Frontal cortex (tissue), 3 donors: ENCODE measurements at regions not wholly inside any gene's neighbourhood (a gene's known extent, or its start where the extent isn't known, plus 50 kb on each side); places are given as distances from the start of the nearest gene placed in this dataset.
"Not testable (repeated sequence)": the region's sequence is repeated elsewhere in the genome, so short reads cannot be mapped to it uniquely, and the experiment has no call there.

ENCODE experiments used
- DNase-seq, 2 donors: peaks; one replicate each; pipeline ENCODE4 v3.0.0; 2012; ENCODE audit warnings: low spot score in 2 of 2
- FAIRE-seq: peaks from 2 replicates; lab custom pipeline; 2012; peaks lifted over from hg19 to GRCh38; lab: Jason Lieb, UNC
- donor health status: control.
- donor health status: control.
- donor health status: control.

DNA sequence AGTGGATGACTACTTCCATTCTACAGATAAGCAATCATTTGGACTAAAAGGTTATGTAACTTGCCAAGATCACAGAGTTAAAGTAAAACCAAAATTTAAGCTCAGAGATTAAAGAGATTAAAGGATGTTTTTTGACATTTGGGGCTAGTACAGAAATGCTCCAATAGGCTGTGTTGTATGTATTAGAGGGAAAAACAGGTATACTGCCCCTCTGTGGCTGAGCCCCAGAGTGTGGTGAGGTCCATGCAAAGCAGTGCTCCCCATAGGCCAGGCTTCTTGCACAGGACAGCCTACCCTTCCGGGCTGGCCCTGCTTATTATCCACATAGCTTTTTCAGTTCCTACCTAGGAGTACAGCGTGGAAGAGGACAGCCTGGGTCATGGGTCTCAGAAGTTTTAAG is 322.8 kb downstream of the POM121L12 start:
- no peak for FAIRE-seq
- DNase-seq: no peak

DNA sequence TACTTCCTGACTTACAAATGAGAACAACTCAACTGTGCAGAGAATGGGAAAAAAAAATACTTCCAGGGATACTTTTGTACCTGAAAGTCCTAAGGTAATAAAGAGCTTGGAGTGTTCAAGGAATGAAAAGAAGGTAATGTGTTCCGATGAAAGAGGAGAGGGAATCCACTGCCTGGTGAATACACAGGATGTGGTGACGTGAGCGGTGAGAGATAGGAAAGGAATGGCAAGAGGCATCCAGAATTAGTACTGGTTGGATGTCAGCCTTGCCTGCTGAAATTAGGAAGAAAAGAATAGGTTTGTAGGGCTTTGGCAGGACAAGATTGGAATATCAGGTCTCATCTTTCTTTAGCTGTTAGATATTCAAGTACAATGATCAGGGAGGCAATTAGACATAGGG is 347.7 kb downstream of the POM121L12 start:
- no peak for DNase-seq
- no peak for FAIRE-seq

GRCh38 chr7:53385239-53385638 is 349.8 kb downstream of the POM121L12 start:
- DNase-seq, FAIRE-seq: not testable (repeated sequence)

- no peak for DNase-seq
- no peak for FAIRE-seq
Observed at GRCh38 chr7:53387515-53387914, 352.1 kb downstream of the POM121L12 start.

DNA sequence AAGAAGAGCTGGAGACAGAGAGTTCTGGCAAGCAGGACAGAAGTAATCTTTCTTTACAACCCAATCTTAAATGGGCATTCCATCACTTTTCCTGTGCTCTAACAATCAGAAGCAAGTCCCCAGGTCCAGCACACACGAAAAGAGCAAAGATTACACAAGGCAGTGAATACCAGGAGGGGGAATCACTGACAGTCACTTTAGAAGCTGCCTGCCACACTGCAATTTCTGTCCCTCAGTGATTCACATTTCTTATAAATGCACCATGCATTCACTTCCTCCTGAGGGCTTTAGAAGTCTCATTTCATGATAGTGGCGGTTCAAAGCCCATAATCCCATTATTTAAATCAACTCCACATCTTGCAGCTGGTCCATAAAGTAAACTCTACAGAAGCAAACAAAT is 362.5 kb downstream of the POM121L12 start:
- no peak for FAIRE-seq
- DNase-seq: no peak

- FAIRE-seq: no peak
- DNase-seq: no peak
Observed at GRCh38 chr7:53398566-53398965, 363.1 kb downstream of the POM121L12 start.

DNA sequence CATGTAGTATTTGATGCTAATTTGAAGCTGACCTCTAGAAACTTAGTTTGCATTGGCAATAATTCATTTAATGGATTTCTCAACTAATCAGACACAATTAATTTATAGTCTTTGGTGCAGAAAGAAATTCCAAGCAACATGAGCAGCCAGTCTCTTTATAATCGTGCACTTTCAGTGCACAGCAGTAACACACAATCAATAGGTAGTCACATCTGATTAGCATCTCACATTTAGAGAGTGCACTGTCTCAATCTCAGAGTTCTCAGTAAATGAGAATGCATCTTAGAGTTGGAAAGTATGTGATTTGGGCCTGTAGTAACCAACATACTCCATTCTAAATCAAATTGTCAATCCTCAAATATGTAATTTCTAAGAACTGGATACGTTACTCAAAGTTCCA is 377.6 kb downstream of the POM121L12 start:
- FAIRE-seq: no peak
- DNase-seq: no peak

- no peak for DNase-seq
- FAIRE-seq: no peak
Observed at GRCh38 chr7:53415816-53416215, 380.4 kb downstream of the POM121L12 start.

- DNase-seq: no peak
- FAIRE-seq: no peak
Observed at GRCh38 chr7:53418834-53419482, 383.5 kb downstream of the POM121L12 start.

DNA sequence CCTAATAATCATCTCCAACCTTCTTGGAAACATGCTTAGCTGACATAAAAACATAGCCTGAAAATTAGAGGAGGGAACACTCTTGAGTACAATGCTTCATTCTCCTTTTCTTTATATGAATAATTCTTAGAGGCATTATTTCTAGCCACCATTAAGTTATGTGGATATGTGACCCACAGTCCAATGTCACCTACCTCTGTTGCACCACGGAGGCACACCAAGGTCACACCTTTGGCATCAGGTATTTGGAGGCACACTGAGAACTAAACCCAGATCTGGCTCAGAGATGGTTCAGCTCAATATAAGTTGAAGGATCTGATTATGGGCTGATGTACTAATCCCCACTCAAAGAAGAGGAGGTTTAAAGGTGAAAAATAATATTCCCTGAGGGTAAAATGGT is 385.1 kb downstream of the POM121L12 start:
- DNase-seq (no peak), FAIRE-seq (no peak)

- no peak for FAIRE-seq
- DNase-seq: no peak
Observed at GRCh38 chr7:53422291-53422690, 386.9 kb downstream of the POM121L12 start.

GRCh38 chr7:53426145-53426750 is 390.8 kb downstream of the POM121L12 start:
- FAIRE-seq (no peak), DNase-seq (no peak)

DNA sequence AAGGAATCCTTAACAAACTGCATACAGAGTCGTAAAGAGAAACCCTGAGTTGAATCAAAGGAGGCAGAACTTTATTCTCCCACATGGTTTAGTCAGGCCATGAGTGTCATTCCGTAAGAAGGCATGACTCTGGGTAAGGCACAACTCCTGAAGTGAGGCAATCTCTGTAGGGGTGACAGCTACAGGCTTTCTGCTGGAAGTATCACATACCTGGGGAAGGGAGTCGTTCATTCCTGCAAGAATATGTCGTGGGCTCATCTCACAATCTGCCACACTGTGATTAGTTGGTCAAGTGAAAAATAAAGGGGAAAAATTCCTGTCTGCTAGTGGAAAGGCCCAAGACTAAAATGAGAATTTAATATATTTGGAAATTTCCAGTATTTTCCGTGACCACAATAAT is 392.6 kb downstream of the POM121L12 start:
- FAIRE-seq (no peak), DNase-seq (no peak)

- FAIRE-seq (no peak), DNase-seq (no peak)
Observed at GRCh38 chr7:53431901-53432300, 396.5 kb downstream of the POM121L12 start.

GRCh38 chr7:53437336-53437735 is 401.9 kb downstream of the POM121L12 start:
- DNase-seq (no peak), FAIRE-seq (no peak)

DNA sequence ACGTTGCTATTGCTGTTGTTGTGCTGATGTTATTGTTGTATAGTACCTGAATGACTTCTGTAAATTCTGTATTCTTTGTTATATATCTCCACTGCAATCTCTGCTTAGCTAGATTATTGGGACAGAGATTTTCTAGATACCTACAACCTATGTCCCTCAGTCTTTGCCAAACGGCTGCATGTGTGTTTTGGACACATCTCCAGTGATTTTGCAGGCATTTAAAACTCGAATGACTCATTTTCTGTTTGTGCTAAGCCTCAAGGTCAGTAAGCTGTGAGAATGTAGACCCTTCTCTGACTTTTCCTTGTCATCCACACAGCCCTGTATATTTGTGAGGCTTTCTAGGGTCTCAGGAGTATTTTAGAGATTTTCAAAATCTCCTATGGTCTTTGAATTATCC is 410.7 kb downstream of the POM121L12 start:
- DNase-seq (no peak), FAIRE-seq (no peak)

GRCh38 chr7:53458636-53459035 is 423.2 kb downstream of the POM121L12 start:
- FAIRE-seq (no peak), DNase-seq (no peak)

DNA sequence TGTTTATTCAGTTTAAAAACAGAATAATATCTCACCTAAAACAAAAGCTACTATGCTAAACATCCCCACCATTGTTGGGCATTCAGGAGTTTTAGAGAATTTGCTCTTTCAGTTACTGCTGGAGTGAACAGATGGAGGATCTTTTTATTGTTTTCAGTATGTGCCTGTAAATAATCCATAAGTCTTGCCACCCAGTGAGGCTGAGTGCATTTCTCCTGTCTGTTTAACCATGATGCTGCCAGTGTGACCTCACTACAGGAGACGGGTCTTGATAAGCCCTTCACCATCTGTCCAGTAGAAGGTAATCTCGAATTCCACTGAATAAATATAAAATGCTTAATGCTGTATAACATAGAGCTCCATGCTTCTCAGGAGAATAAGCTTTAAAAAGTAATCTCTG is 430.9 kb downstream of the POM121L12 start:
- FAIRE-seq (no peak), DNase-seq (no peak)

- DNase-seq (no peak), FAIRE-seq (no peak)
Observed at GRCh38 chr7:53470336-53470970, 435.0 kb downstream of the POM121L12 start.

DNA sequence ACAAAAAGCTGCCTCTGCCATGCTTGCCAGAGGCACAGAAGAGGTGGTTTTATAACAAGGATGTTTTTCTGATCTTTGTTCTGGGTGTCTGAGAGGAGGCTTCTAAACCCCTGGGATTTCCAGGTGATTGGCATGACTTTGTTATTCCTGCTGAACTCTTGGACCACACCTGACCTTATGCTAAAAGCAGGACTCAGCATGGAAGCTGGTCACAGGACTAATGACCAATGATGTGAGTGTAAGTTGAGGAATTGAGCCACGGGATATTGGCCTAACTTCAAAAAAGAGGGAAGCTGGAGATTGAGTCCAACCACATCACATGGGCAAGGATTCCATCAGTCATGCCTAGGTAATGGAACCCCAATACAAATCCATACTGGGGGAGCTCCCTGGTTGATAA is 437.9 kb downstream of the POM121L12 start:
- no peak for DNase-seq
- no peak for FAIRE-seq

GRCh38 chr7:53475776-53476175 is 440.3 kb downstream of the POM121L12 start:
- FAIRE-seq: no peak

GRCh38 chr7:53476566-53476965 is 441.1 kb downstream of the POM121L12 start:
- DNase-seq (no peak), FAIRE-seq (no peak)

More at GRCh38 chr7:53475776-53476175, 440.3 kb downstream of the POM121L12 start:
- DNase-seq: no peak
